HepG2 (cell line): ENCODE measurements at regions not wholly inside any gene's neighbourhood (a gene's known extent, or its start where the extent isn't known, plus 50 kb on each side); places are given as distances from the start of the nearest gene placed in this dataset.

ENCODE experiments used
- ATAC-seq: fragments of 200-7000 bp; cut with Tn5 transposase; 3 replicates; pipeline ENCODE4 v1.9.1; 2020; ENCODE audit warnings: mild to moderate bottlenecking, moderate library complexity
- BruUV-seq: library from RNA; stranded (reverse); fragments of 400-500 nt; replicated peaks from 2 replicates; lab custom pipeline; 2021; lab: Mats Ljungman, UMichigan
- CTCF ChIA-PET: fragments of 300-600 bp; formaldehyde crosslinking; extraction: SDS; loops from one replicate; lab custom pipeline; 2021; ENCODE audit warnings: low total read pairs, inconsistent platforms, low intra/inter-chr PET ratio; lab: Yijun Ruan, JAX
- POLR2A ChIA-PET: fragments of 350-600 bp; sonication (Branson Sonifier 250); formaldehyde crosslinking; loops from one replicate; lab custom pipeline; 2020; ENCODE audit warnings: antibody characterized with exemption, inconsistent platforms; lab: Yijun Ruan, JAX
- DNase-seq: peaks from one replicate; pipeline ENCODE4 v3.0.0-alpha.2; 2015; ENCODE audit warnings: low spot score
- FAIRE-seq: peaks from 3 replicates; lab custom pipeline; 2011; peaks lifted over from hg19 to GRCh38; lab: Jason Lieb, UNC
- H2AFZ ChIP-seq: one replicate; pipeline ENCODE4 v1.6.1; 2011; ENCODE audit warnings: low read length, inconsistent platforms
- H3K27ac ChIP-seq: fragments of 300-600 bp; 3 replicates; pipeline ENCODE4 v1.8.0; 2011; ENCODE audit warnings: mixed run types, mild to moderate bottlenecking, mixed read lengths, low read length, inconsistent platforms; ENCODE audit not compliant: insufficient read depth; ENCODE audit errors: extremely low read length
- H3K27me3 ChIP-seq, 2 experiments: fragments of 200-600 bp in 1 of 2; 2 replicates in 1 of 2; 3 replicates in 1 of 2; pipeline versions ENCODE4 v1.6.0 to v1.8.0; 2011; ENCODE audit warnings: low read length in 2 of 2, mild to moderate bottlenecking in 2 of 2, moderate library complexity in 2 of 2, inconsistent platforms in 1 of 2; ENCODE audit not compliant: insufficient read depth in 2 of 2, control insufficient read depth in 1 of 2
- H3K36me3 ChIP-seq, 2 experiments: fragments of 200-600 bp in 1 of 2; replicated peaks in 1 of 2; 2 replicates in 1 of 2; 3 replicates in 1 of 2; pipeline versions ENCODE4 v1.5.1 to v1.8.0; 2011; ENCODE audit warnings: low read length in 2 of 2, inconsistent platforms in 1 of 2; ENCODE audit not compliant: insufficient read depth in 2 of 2, control insufficient read depth in 1 of 2
- H3K4me1 ChIP-seq: 2 replicates; pipeline ENCODE4 v1.5.1; 2012; ENCODE audit warnings: low read length, inconsistent platforms; ENCODE audit not compliant: insufficient read depth
- H3K4me2 ChIP-seq: 2 replicates; pipeline ENCODE4 v1.6.0; 2011; ENCODE audit warnings: low read depth, low read length, inconsistent platforms
- H3K4me3 ChIP-seq, 3 experiments: fragments of 200-600 bp in 1 of 3; sonication (generic), shearing (Covaris generic) in 1 of 3; replicated peaks in 1 of 3; 2 replicates each; pipeline ENCODE4 v1.5.1; 2011 to 2016; ENCODE audit warnings: low read length in 3 of 3, inconsistent platforms in 2 of 3, low read depth in 2 of 3, mild to moderate bottlenecking in 2 of 3, control low read depth in 1 of 3, mixed read lengths in 1 of 3; ENCODE audit not compliant: insufficient read depth in 1 of 3
- H3K79me2 ChIP-seq: one replicate; pipeline ENCODE4 v1.6.1; 2011; ENCODE audit warnings: low read length, inconsistent platforms; ENCODE audit not compliant: insufficient read depth
- H3K9ac ChIP-seq: 2 replicates; pipeline ENCODE4 v1.6.0; 2011; ENCODE audit warnings: mild to moderate bottlenecking, low read depth, low read length, inconsistent platforms; ENCODE audit not compliant: insufficient read depth
- H3K9me3 ChIP-seq: 2 replicates; pipeline ENCODE4 v1.5.1; 2012; ENCODE audit warnings: mild to moderate bottlenecking, low read length
- H4K20me1 ChIP-seq: 2 replicates; pipeline ENCODE4 v1.6.0; 2011; ENCODE audit warnings: inconsistent platforms, mild to moderate bottlenecking, low read length, moderate library complexity; ENCODE audit not compliant: insufficient read depth
- BRF2 ChIP-seq: sonication (generic); formaldehyde crosslinking; IDR thresholded peaks from 2 replicates; pipeline ENCODE4 v1.8.1; 2022; ENCODE audit warnings: mild to moderate bottlenecking, missing genetic modification reagents
- FOXC1 ChIP-seq: sonication (generic); formaldehyde crosslinking; IDR thresholded peaks from 2 replicates; pipeline ENCODE4 v1.8.0; 2022; ENCODE audit warnings: mild to moderate bottlenecking, missing genetic modification reagents, borderline replicate concordance
- NFIC ChIP-seq: IDR thresholded peaks from 2 replicates; pipeline ENCODE4 v1.6.1; 2012; ENCODE audit warnings: mild to moderate bottlenecking, low read length, inconsistent platforms
- RBM22 ChIP-seq: fragments of 200-400 bp; formaldehyde crosslinking; optimal IDR thresholded peaks from 2 replicates; pipeline ENCODE3; 2017; ENCODE audit warnings: mild to moderate bottlenecking, low read length, moderate library complexity
- REXO4 ChIP-seq: sonication (generic); formaldehyde crosslinking; IDR thresholded peaks from 2 replicates; pipeline ENCODE4 v1.8.0; 2022; ENCODE audit warnings: missing genetic modification reagents, mild to moderate bottlenecking, borderline replicate concordance
- SIX4 ChIP-seq: sonication (generic); formaldehyde crosslinking; IDR thresholded peaks from 2 replicates; pipeline ENCODE4 v1.4.0; 2020; ENCODE audit warnings: missing genetic modification reagents
- SP5 ChIP-seq: IDR thresholded peaks from 2 replicates; pipeline ENCODE4 v1.6.1; 2016; ENCODE audit warnings: low read depth, borderline replicate concordance
- ZBTB4 ChIP-seq: sonication (generic); formaldehyde crosslinking; IDR thresholded peaks from 2 replicates; pipeline ENCODE4 v1.4.0; 2020; ENCODE audit warnings: missing genetic modification reagents, mild to moderate bottlenecking, borderline replicate concordance
- ZNF101 ChIP-seq: sonication (generic); formaldehyde crosslinking; IDR thresholded peaks from 2 replicates; pipeline ENCODE4 v1.4.0; 2020; ENCODE audit warnings: mild to moderate bottlenecking, low read depth, missing genetic modification reagents, borderline replicate concordance
- ZNF562 ChIP-seq: sonication (generic); formaldehyde crosslinking; IDR thresholded peaks from 2 replicates; pipeline ENCODE4 v1.8.0; 2022; ENCODE audit warnings: missing genetic modification reagents, borderline replicate concordance
- ZNF616 ChIP-seq: sonication (generic); formaldehyde crosslinking; IDR thresholded peaks from 2 replicates; pipeline ENCODE4 v1.5.0; 2020; ENCODE audit warnings: low read depth, mild to moderate bottlenecking, missing genetic modification reagents
- WGBS: methylation state at CpG from one replicate; pipeline ENCODE4 v1.1.6; 2017; ENCODE audit warnings: low lambda C conversion rate; 5-methylcytosine and 5-hydroxymethylcytosine counted together
- in situ Hi-C: cut with HindIII; loops from 2 replicates; pipeline ENCODE4 v1.10.0; 2017; ENCODE audit warnings: low pct_unique_long_range_greater_than_20kb; ENCODE audit not compliant: extremely low pct_ligation_motif_present
- intact Hi-C: fragments of 100-400 bp; cut with micrococcal nuclease; formaldehyde crosslinking; loops from one replicate; pipeline ENCODE4 v1.10.0; 2022; ENCODE audit not compliant: unreplicated experiment

- TF ChIP-seq BRF2 (no peak), ZNF101 (CRISPR knock-in tag) (no peak), RBM22 (no peak), NFIC (no peak), ZNF616 (CRISPR knock-in tag) (no peak), REXO4 (CRISPR knock-in tag) (no peak), SP5 (no peak), ZBTB4 (CRISPR knock-in tag) (no peak), SIX4 (no peak), FOXC1 (CRISPR knock-in tag) (no peak), ZNF562 (CRISPR knock-in tag) (no peak)
- in situ Hi-C loops: no loop called here
- CTCF ChIA-PET: no interaction called here
- DNase-seq: no peak
- FAIRE-seq: no peak
- POLR2A ChIA-PET: no interaction called here
- intact Hi-C loops: no loop called here
- Histone ChIP-seq H3K79me2 (no peaks in the 10 kb centered on the region), H3K9ac (no peak overlapping the region), H3K9me3 (no peaks in the 10 kb centered on the region), H3K4me3 (no peak overlapping the region), H3K27ac (no peak overlapping the region), H4K20me1 (no peaks in the 10 kb centered on the region), H3K4me1 (no peaks in the 10 kb centered on the region), H2AFZ (no peak overlapping the region), H3K27me3 (no peaks in the 10 kb centered on the region), H3K36me3 (no peaks in the 10 kb centered on the region), H3K4me2 (no peak overlapping the region)
- no peak for ATAC-seq
- BruUV-seq: no TSS peak
- 7% methylated on average over 3 of the region's 3 CpGs for WGBS
Measured at GRCh38 chr7:106992511-106992910, 52.0 kb upstream of the PRKAR2B start.
